Astrocyte (in vitro differentiated cells and primary cell): ENCODE measurements at regions not wholly inside any gene's neighbourhood (a gene's known extent, or its start where the extent isn't known, plus 50 kb on each side); places are given as distances from the start of the nearest gene placed in this dataset.

Experiments used
- DNase-seq: peaks from one replicate; pipeline ENCODE4 v3.0.0-alpha.2; 2010; ENCODE audit warnings: low read depth
- FAIRE-seq: peaks from 2 replicates; lab custom pipeline; 2011; peaks lifted over from hg19 to GRCh38; lab: Jason Lieb, UNC
- H2AFZ ChIP-seq: 2 replicates; pipeline ENCODE4 v1.6.0; 2012; ENCODE audit warnings: low read depth, low read length, inconsistent platforms
- H3K27ac ChIP-seq: 2 replicates; pipeline ENCODE4 v1.5.1; 2011; ENCODE audit warnings: low read depth, low read length, inconsistent platforms
- H3K27me3 ChIP-seq: 2 replicates; pipeline ENCODE4 v1.6.0; 2011; ENCODE audit warnings: low read length, inconsistent platforms; ENCODE audit not compliant: insufficient read depth
- H3K36me3 ChIP-seq: 2 replicates; pipeline ENCODE4 v1.5.1; 2011; ENCODE audit warnings: low read length, inconsistent platforms; ENCODE audit not compliant: insufficient read depth
- H3K4me1 ChIP-seq: 2 replicates; pipeline ENCODE4 v1.5.1; 2011; ENCODE audit warnings: low read length, inconsistent platforms; ENCODE audit not compliant: insufficient read depth
- H3K4me2 ChIP-seq: 2 replicates; pipeline ENCODE4 v1.6.0; 2012; ENCODE audit warnings: low read length, inconsistent platforms
- H3K4me3 ChIP-seq: 2 replicates; pipeline ENCODE4 v1.5.1; 2011; ENCODE audit warnings: low read depth, mild to moderate bottlenecking, low read length, inconsistent platforms; ENCODE audit not compliant: insufficient read depth
- H3K79me2 ChIP-seq: 2 replicates; pipeline ENCODE4 v1.6.0; 2012; ENCODE audit warnings: mild to moderate bottlenecking, low read length, inconsistent platforms; ENCODE audit not compliant: insufficient read depth
- H3K9ac ChIP-seq: 2 replicates; pipeline ENCODE4 v1.6.0; 2012; ENCODE audit warnings: mild to moderate bottlenecking, low read length, inconsistent platforms
- H3K9me3 ChIP-seq: 2 replicates; pipeline ENCODE4 v1.5.1; 2012; ENCODE audit warnings: low read depth, mild to moderate bottlenecking, low read length, inconsistent platforms; ENCODE audit not compliant: insufficient read depth
- H4K20me1 ChIP-seq: 2 replicates; pipeline ENCODE4 v1.6.0; 2012; ENCODE audit warnings: low read length, inconsistent platforms; ENCODE audit not compliant: insufficient read depth
- H3K27ac Mint-ChIP-seq: one replicate; pipeline ENCODE4 v1.8.0; 2021; ENCODE audit warnings: mild to moderate bottlenecking, mixed read lengths; ENCODE audit not compliant: unreplicated experiment
- H3K27me3 Mint-ChIP-seq: one replicate; pipeline ENCODE4 v1.8.0; 2021; ENCODE audit warnings: low read depth, mixed read lengths; ENCODE audit not compliant: unreplicated experiment
- H3K36me3 Mint-ChIP-seq: one replicate; pipeline ENCODE4 v1.8.0; 2021; ENCODE audit warnings: low read depth, mixed read lengths; ENCODE audit not compliant: unreplicated experiment
- H3K4me1 Mint-ChIP-seq: one replicate; pipeline ENCODE4 v1.8.0; 2021; ENCODE audit warnings: low read depth, mixed read lengths; ENCODE audit not compliant: unreplicated experiment
- H3K4me3 Mint-ChIP-seq: one replicate; pipeline ENCODE4 v1.8.0; 2021; ENCODE audit warnings: mild to moderate bottlenecking, moderate library complexity, mixed read lengths; ENCODE audit not compliant: unreplicated experiment
- H3K9me3 Mint-ChIP-seq: one replicate; pipeline ENCODE4 v1.8.0; 2021; ENCODE audit warnings: mild to moderate bottlenecking, mixed read lengths; ENCODE audit not compliant: unreplicated experiment
- EZH2 ChIP-seq: IDR thresholded peaks from 2 replicates; pipeline ENCODE4 v1.6.1; 2012; ENCODE audit warnings: mild to moderate bottlenecking, low read length, inconsistent platforms; ENCODE audit not compliant: insufficient read depth
- TF ChIP-seq, protein P1 (sequence below): IDR thresholded peaks from 2 replicates; pipeline ENCODE4 v1.5.1; 2011; ENCODE audit warnings: low read depth, mild to moderate bottlenecking, inconsistent platforms, low read length, moderate library complexity; ENCODE audit not compliant: insufficient read depth

DNA sequence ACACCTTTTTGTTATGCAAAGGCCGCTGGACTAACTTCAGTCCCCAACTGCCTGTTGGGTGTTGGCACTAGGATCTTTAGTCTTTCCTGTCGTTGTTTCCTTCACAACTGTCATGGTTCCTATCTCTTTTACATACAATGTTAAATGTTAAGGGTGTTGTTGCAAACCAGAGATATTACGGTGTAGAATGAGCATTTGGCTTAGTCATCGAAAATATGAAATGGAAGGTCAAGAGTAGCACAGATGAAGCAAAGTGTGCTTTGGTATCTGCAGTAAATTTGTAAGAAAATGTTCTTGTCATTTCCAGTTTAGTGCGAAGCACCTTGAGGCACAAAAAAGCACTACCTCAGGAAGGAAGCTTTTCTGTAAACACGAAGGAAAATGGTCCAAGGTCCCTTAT, 751.3 kb upstream of the LRFN5 start:
- Histone ChIP-seq H3K9me3 (peaks cover 2% of the 10 kb centered on the region), H3K9ac (no peak overlapping the region), H3K4me3 (no peak overlapping the region), H3K79me2 (no peaks in the 10 kb centered on the region), H3K27ac (no peak overlapping the region), H2AFZ (no peak overlapping the region), H3K4me2 (no peak overlapping the region), H3K4me1 (no peaks in the 10 kb centered on the region), H4K20me1 (no peaks in the 10 kb centered on the region), H3K36me3 (no peaks in the 10 kb centered on the region), H3K27me3 (no peaks in the 10 kb centered on the region)
- Mint-ChIP-seq H3K27ac (no peak overlapping the region), H3K36me3 (no peaks in the 10 kb centered on the region), H3K9me3 (no peaks in the 10 kb centered on the region), H3K27me3 (no peaks in the 10 kb centered on the region), H3K4me3 (no peak overlapping the region), H3K4me1 (no peaks in the 10 kb centered on the region)
- DNase-seq (no peak), FAIRE-seq (no peak)
- TF ChIP-seq, protein P1, sequence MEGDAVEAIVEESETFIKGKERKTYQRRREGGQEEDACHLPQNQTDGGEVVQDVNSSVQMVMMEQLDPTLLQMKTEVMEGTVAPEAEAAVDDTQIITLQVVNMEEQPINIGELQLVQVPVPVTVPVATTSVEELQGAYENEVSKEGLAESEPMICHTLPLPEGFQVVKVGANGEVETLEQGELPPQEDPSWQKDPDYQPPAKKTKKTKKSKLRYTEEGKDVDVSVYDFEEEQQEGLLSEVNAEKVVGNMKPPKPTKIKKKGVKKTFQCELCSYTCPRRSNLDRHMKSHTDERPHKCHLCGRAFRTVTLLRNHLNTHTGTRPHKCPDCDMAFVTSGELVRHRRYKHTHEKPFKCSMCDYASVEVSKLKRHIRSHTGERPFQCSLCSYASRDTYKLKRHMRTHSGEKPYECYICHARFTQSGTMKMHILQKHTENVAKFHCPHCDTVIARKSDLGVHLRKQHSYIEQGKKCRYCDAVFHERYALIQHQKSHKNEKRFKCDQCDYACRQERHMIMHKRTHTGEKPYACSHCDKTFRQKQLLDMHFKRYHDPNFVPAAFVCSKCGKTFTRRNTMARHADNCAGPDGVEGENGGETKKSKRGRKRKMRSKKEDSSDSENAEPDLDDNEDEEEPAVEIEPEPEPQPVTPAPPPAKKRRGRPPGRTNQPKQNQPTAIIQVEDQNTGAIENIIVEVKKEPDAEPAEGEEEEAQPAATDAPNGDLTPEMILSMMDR, result no peak
- TF ChIP-seq EZH2, result no peak

DNA sequence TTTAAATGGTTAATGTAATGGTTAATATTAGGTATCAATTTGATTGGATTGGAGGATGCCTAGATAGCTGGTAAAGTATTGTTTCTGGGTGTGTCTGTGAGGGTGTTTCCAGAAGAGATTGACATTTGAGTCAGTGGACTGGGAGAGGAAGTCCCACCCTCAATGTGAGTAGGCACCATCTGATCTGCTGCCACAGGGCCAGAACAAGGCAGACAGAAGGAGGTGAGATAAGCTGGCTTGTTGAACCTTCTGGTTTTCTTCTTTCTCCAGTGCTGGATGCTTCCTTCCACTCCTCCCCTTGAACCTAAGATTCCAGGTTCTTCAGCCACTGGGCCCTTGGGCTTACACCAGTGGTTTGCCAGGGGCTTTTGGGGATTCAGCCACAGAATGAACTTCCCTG, 756.5 kb upstream of the LRFN5 start:
- H3K9me3 Mint-ChIP-seq, result no peaks in the 10 kb centered on the region
- Histone ChIP-seq H3K4me1 (no peaks in the 10 kb centered on the region), H3K4me2 (no peak overlapping the region), H3K9ac (no peak overlapping the region), H3K79me2 (no peaks in the 10 kb centered on the region), H3K9me3 (no peaks in the 10 kb centered on the region), H3K27ac (no peak overlapping the region), H3K4me3 (no peak overlapping the region), H4K20me1 (no peaks in the 10 kb centered on the region), H3K36me3 (no peaks in the 10 kb centered on the region), H2AFZ (no peak overlapping the region), H3K27me3 (no peaks in the 10 kb centered on the region)
- no peak for FAIRE-seq
- H3K36me3 Mint-ChIP-seq, result no peaks in the 10 kb centered on the region
- DNase-seq, result no peak
- H3K4me3 Mint-ChIP-seq, result no peak overlapping the region
- H3K27me3 Mint-ChIP-seq, result no peaks in the 10 kb centered on the region
- no peaks in the 10 kb centered on the region for H3K4me1 Mint-ChIP-seq
- TF ChIP-seq EZH2, result no peak
- TF ChIP-seq, protein P1, result no peak
- H3K27ac Mint-ChIP-seq, result no peak overlapping the region

DNA sequence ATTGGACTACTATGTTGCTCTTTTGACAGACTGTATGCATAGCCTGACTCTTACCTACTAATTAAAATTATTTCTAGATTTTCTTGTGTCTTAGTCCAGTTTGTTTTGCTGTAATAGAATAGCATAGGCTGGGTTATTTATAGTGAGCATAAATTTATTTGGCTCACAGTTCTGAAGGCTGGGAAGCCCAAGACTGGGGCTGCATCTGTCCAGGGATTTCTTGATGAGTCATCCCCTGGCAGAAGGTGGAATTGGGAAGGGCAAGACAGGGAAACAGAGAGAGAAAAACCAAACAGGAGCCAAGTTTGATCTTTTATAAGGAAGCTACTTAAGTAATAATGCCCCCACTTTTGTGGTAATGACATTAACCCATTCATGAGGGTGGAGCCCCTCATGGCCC, 759.2 kb upstream of the LRFN5 start:
- no peaks in the 10 kb centered on the region for H3K36me3 Mint-ChIP-seq
- no peaks in the 10 kb centered on the region for H4K20me1 ChIP-seq
- no peak overlapping the region for H3K27ac Mint-ChIP-seq
- H3K27ac ChIP-seq, result no peak overlapping the region
- no peak overlapping the region for H3K4me2 ChIP-seq
- H2AFZ ChIP-seq, result no peak overlapping the region
- no peaks in the 10 kb centered on the region for H3K4me1 Mint-ChIP-seq
- no peaks in the 10 kb centered on the region for H3K36me3 ChIP-seq
- no peak overlapping the region for H3K9ac ChIP-seq
- H3K79me2 ChIP-seq, result no peaks in the 10 kb centered on the region
- no peaks in the 10 kb centered on the region for H3K9me3 ChIP-seq
- no peaks in the 10 kb centered on the region for H3K4me1 ChIP-seq
- H3K27me3 ChIP-seq, result no peaks in the 10 kb centered on the region
- no peaks in the 10 kb centered on the region for H3K27me3 Mint-ChIP-seq
- H3K9me3 Mint-ChIP-seq, result no peaks in the 10 kb centered on the region
- TF ChIP-seq, protein P1, result no peak
- no peak for TF ChIP-seq EZH2
- no peak for DNase-seq
- H3K4me3 ChIP-seq, result no peak overlapping the region
- no peak overlapping the region for H3K4me3 Mint-ChIP-seq
- no peak for FAIRE-seq
